ENCODE measurements at regions not wholly inside any gene's neighbourhood (a gene's known extent, or its start where the extent isn't known, plus 50 kb on each side); places are given as distances from the start of the nearest gene placed in this dataset.

- TF ChIP-seq CBX8 (IDR thresholded peaks at IDR 0.05; ENCODE audit: borderline replicate concordance, low read depth, low read length): no peak
- no peak for TF ChIP-seq EP300 (IDR thresholded peaks at IDR 0.05; ENCODE audit: borderline replicate concordance in 1 of 2, low read depth in 2 of 2, low read length in 2 of 2)
- no peak for TF ChIP-seq RBBP5 (IDR thresholded peaks at IDR 0.05; ENCODE audit: borderline replicate concordance, low read depth, low read length)
- TF ChIP-seq CTCF (IDR thresholded peaks at IDR 0.05; ENCODE audit: control extremely low read depth in 1 of 3, insufficient read depth in 1 of 3, low read depth in 1 of 3, low read length in 3 of 3): no peak
- no peak for TF ChIP-seq RAD21 (IDR thresholded peaks at IDR 0.05 in 1 of 2, conservative IDR thresholded peaks at IDR 0.05 in 1 of 2; ENCODE audit: low read depth in 2 of 2, low read length in 2 of 2)
- no peak for TF ChIP-seq CHD7 (IDR thresholded peaks at IDR 0.05; ENCODE audit: insufficient replicate concordance, low read length)
- TF ChIP-seq SUZ12 (IDR thresholded peaks at IDR 0.05; ENCODE audit: low read length): no peak
- no peak for TF ChIP-seq SP1 (IDR thresholded peaks at IDR 0.05; ENCODE audit: low read depth, low read length)
- TF ChIP-seq CHD2 (IDR thresholded peaks at IDR 0.05; ENCODE audit: low read length): no peak
- no peak for TF ChIP-seq TAF1 (IDR thresholded peaks at IDR 0.05; ENCODE audit: low read depth, low read length)
- TF ChIP-seq RFX5 (IDR thresholded peaks at IDR 0.05; ENCODE audit: borderline replicate concordance, low read depth, low read length): no peak
Measured at GRCh38 chr2:57209799-57210198, 836.8 kb upstream of the VRK2 start.

All from H1 (cell line).